Gastrocnemius medialis (tissue), 4 donors: ENCODE measurements at regions not wholly inside any gene's neighbourhood (a gene's known extent, or its start where the extent isn't known, plus 50 kb on each side); places are given as distances from the start of the nearest gene placed in this dataset.

Source experiments
- CTCF ChIP-seq, 5 experiments: fragments of 450-650 bp in 3 of 5; fragments of 200-600 bp in 2 of 5; sonication (generic) in 2 of 5; IDR thresholded peaks in 4 of 5; conservative IDR thresholded peaks in 1 of 5; 1 replicate in 4 of 5; 2 replicates in 1 of 5; pipeline ENCODE4 v1.5.1; 2016 to 2019; ENCODE audit warnings: antibody characterized with exemption in 5 of 5, mild to moderate bottlenecking in 3 of 5, moderate library complexity in 3 of 5
- POLR2A ChIP-seq, 2 donors: fragments of 450-650 bp; IDR thresholded peaks; one replicate each; pipeline ENCODE4 v1.6.1; 2017; ENCODE audit warnings: antibody characterized with exemption in 2 of 2, mild to moderate bottlenecking in 2 of 2, moderate library complexity in 2 of 2

- TF ChIP-seq CTCF (IDR thresholded peaks at IDR 0.05 in 4 of 5, conservative IDR thresholded peaks at IDR 0.05 in 1 of 5) (no peak), POLR2A (IDR thresholded peaks at IDR 0.05) (no peak)
Observed at GRCh38 chr2:133867166-133867565, 298.9 kb upstream of the NCKAP5 start.
